Muscle of leg (tissue), 3 donors: ENCODE measurements at regions not wholly inside any gene's neighbourhood (a gene's known extent, or its start where the extent isn't known, plus 50 kb on each side); places are given as distances from the start of the nearest gene placed in this dataset.
"Not testable (repeated sequence)": the region's sequence is repeated elsewhere in the genome, so short reads cannot be mapped to it uniquely, and the experiment has no call there.

Experiments used
- DNase-seq: peaks from one replicate; pipeline ENCODE4 v3.0.0; 2013
- H3K27ac ChIP-seq: one replicate; pipeline ENCODE4 v1.5.1; 2013; ENCODE audit warnings: mild to moderate bottlenecking, low read length, control low read depth
- H3K27me3 ChIP-seq: one replicate; pipeline ENCODE4 v1.6.1; 2013; ENCODE audit warnings: low read length; ENCODE audit not compliant: control insufficient read depth, insufficient read depth
- H3K36me3 ChIP-seq: one replicate; pipeline ENCODE4 v1.6.1; 2013; ENCODE audit warnings: low read length; ENCODE audit not compliant: control insufficient read depth, insufficient read depth
- H3K4me1 ChIP-seq: one replicate; pipeline ENCODE4 v1.6.1; 2013; ENCODE audit warnings: low read length; ENCODE audit not compliant: control insufficient read depth, insufficient read depth
- H3K4me3 ChIP-seq: one replicate; pipeline ENCODE4 v1.5.1; 2013; ENCODE audit warnings: low read length, control low read depth
- H3K9me3 ChIP-seq: replicated peaks from 2 replicates; pipeline ENCODE4 v1.6.1; 2013; ENCODE audit warnings: low read depth, low read length; ENCODE audit not compliant: control insufficient read depth
- WGBS: methylation state at CpG from one replicate; pipeline ENCODE4 v1.1.5; 2013; ENCODE audit warnings: missing lambda C conversion rate; ENCODE audit not compliant: insufficient coverage; 5-methylcytosine and 5-hydroxymethylcytosine counted together

DNA sequence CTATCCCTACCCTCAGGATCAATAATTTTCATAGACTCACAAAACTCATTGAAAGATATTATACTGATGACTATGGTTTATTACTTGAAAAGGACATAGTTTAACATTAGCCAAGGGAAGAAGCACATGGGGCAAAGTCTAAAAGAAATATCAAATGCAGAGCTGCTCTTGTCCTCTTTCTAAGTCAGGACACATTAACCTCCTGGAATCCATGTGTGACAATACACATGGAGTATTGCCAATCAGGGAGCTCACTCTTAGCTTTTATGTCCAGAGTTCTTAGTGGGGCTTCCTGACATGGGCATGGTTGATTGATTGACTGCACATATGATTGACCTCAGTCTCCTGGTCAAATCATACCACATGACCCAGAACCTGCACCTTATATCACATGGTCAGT, 165.5 kb upstream of the COX7C start:
- no peaks in the 10 kb centered on the region for H3K36me3 ChIP-seq
- H3K27ac ChIP-seq = no peak overlapping the region
- DNase-seq = no peak
- H3K9me3 ChIP-seq = peaks cover 2% of the 10 kb centered on the region
- no peak overlapping the region for H3K4me3 ChIP-seq
- H3K27me3 ChIP-seq = no peaks in the 10 kb centered on the region
- H3K4me1 ChIP-seq = no peaks in the 10 kb centered on the region

DNA sequence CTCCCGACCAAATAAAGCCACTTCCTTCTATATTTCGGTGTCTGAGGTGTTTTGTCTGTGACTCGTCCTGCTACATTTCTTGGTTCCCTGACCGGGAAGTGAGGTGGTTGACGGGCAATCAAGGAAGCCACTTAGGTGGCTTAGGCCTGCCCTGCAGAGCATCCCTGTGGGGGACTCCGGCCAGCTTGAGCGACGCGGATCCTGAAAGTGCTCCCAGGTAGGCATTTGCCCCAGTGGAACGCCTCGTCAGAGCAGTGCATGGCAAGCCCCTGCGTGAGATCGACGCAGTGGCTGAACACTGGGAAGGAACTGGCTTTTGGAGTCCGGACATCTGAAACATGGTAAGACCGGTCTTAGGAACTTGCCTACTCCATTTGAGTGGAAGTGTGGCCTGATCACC, 157.2 kb upstream of the COX7C start:
- peaks cover 23% of the 10 kb centered on the region for H3K9me3 ChIP-seq
- no peak for DNase-seq
- H3K27me3 ChIP-seq = no peaks in the 10 kb centered on the region
- no peak overlapping the region for H3K27ac ChIP-seq
- H3K4me1 ChIP-seq = no peaks in the 10 kb centered on the region
- 89% methylated on average over 16 of the region's 16 CpGs for WGBS
- no peaks in the 10 kb centered on the region for H3K36me3 ChIP-seq
- no peak overlapping the region for H3K4me3 ChIP-seq

DNA sequence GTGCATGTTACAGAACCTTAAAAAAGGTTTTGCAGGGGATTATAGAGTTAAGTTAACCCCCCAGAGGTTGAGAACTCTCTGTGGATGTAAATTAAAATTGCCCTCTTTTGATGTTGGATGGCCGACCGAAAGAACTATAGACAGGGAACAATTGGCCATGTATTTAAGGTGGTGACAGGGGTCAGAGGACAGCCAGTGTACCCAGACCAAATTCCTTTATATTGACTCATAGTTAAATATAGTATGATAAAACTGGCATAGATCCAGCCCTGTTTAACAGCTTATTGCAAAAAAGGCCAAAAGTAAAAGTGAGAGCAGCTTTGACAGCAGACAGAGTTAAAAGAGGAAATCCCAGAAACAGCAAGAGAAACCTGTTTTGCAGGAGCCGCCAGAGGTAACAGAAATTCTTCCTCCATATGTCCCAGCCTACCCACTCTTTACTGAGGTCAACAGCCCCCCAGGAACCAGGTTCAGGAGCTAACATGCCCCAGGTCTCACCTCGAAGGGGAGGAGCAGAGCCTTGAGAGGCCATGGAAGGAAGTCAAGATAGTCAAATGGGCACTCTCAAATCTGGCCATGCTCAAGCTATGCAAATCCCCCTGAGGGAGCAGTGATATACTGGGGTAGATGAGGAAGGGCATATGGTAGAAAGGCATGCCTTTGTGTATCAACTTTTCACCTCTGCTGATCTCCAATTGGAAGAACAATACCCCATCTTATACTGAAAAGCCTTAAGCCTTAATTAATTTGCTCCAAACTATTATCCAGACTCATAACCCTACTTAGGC, 156.4 kb upstream of the COX7C start:
- no peak overlapping the region for H3K4me3 ChIP-seq
- no peak overlapping the region for H3K27ac ChIP-seq
- no peaks in the 10 kb centered on the region for H3K27me3 ChIP-seq
- H3K36me3 ChIP-seq = no peaks in the 10 kb centered on the region
- 17% methylated on average over 1 of the region's 4 CpGs for WGBS
- no peaks in the 10 kb centered on the region for H3K4me1 ChIP-seq
- peak; percentile 12 for DNase-seq
- peaks cover 27% of the 10 kb centered on the region for H3K9me3 ChIP-seq

DNA sequence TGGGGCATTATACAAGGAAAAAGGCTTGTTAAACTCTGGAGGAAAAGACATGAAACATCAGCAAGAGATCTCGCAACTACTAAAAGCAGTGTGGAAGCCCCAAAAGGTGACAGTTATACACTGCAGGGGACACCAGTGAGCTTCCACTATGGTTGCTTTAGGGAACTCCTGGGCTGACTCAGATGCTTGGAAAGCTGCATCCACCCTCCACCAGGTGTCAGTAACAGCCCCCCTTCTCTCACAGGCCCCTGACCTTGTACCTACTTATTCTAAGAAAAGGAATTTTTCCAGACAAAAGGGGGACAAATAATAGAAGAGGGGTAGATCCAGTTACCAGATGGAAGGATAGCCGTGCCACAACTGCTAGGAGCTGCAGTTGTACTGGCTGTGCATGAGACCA, 154.4 kb upstream of the COX7C start:
- Histone ChIP-seq H3K36me3 (no peaks in the 10 kb centered on the region), H3K9me3 (peaks cover 23% of the 10 kb centered on the region), H3K4me1 (no peaks in the 10 kb centered on the region), H3K27ac (no peak overlapping the region), H3K4me3 (no peak overlapping the region), H3K27me3 (no peaks in the 10 kb centered on the region)
- 67% methylated on average over 1 of the region's 2 CpGs for WGBS
- no peak for DNase-seq

DNA sequence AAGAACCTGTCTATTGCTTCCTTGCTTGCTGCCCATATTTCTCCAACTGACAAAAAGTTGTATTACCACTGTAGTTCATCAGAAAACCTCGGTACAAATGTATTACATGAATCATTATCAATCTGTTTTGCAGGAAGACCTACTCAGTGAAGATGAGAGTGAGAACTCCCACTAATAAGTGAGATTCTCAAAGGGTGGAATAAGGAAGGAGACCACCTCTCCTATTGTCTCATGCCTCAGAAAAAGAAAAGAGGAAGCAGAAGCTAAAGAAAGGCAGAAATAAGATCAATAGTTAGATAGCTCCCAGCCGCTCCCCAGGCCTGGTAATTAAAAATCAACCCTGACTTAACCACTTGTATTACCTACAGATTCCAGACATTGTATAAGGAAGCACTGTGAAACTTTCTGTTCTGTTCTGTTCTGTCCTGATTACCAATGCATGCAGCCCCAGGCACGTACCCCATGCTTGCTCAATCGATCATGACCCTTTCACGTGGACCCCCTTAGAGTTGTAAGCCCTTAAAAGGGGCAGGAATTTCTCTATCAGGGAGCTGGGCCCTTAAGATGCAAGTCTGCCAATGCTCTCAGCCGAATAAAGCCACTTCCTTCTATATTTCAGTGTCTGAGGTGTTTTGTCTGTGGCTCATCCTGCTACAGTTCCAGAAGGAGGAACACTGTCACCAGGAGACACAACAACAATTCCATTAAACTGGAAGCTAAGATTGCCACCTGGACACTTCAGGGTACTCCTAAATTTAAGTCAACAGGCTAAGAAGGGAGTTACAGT, 152.5 kb upstream of the COX7C start:
- no peak overlapping the region for H3K27ac ChIP-seq
- H3K4me1 ChIP-seq = no peaks in the 10 kb centered on the region
- no peak overlapping the region for H3K4me3 ChIP-seq
- 83% methylated on average over 3 of the region's 6 CpGs for WGBS
- DNase-seq = no peak
- no peaks in the 10 kb centered on the region for H3K36me3 ChIP-seq
- H3K27me3 ChIP-seq = no peaks in the 10 kb centered on the region
- peaks cover 23% of the 10 kb centered on the region for H3K9me3 ChIP-seq

DNA sequence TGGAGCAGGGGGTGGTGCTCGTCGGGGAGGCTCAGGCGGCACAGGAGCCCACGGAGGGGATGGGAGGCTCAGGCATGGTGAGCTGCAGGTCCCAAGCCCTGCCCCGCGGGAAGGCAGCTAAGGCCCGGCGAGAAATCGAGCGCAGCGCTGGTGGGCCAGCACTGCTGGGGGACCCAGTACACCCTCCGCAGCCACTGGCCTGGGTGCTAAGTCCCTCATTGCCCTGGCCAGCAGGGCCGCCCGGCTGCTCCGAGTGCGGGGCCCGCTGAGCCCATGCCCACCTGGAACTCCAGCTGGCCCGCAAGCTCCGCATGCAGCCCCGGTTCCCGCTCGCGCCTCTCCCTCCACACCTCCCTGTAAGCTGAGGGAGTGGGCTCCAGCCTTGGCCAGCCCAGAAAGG, 151.0 kb upstream of the COX7C start:
- DNase-seq, H3K4me1 ChIP-seq, H3K36me3 ChIP-seq, H3K4me3 ChIP-seq, H3K27ac ChIP-seq, H3K27me3 ChIP-seq: not testable (repeated sequence)
- WGBS = 97% methylated on average over 13 of the region's 23 CpGs
- peaks cover 23% of the 10 kb centered on the region for H3K9me3 ChIP-seq

DNA sequence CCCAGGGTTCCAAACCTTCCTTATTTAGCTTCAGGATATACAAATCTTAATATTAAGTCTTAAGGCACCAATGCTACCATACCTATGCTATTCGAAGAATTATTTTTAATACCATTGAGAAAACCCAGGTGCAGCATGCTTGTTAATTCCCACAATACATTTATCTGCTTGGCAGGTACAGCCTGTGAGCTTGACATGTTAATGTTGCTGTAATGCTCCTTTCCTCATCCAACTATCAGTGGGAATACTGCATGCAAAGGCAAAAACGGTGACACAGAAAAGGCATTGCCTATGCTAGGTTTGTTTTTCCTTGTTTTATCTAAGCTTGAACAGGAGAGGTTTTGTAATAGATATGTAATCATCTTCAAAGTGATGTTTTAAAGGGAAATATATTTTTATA, 135.7 kb upstream of the COX7C start:
- no peaks in the 10 kb centered on the region for H3K9me3 ChIP-seq
- no peaks in the 10 kb centered on the region for H3K27me3 ChIP-seq
- WGBS = no CpG with 5 or more reads among the region's 2 CpGs
- H3K27ac ChIP-seq = no peak overlapping the region
- H3K4me1 ChIP-seq = no peaks in the 10 kb centered on the region
- H3K36me3 ChIP-seq = no peaks in the 10 kb centered on the region
- DNase-seq = no peak
- no peak overlapping the region for H3K4me3 ChIP-seq

DNA sequence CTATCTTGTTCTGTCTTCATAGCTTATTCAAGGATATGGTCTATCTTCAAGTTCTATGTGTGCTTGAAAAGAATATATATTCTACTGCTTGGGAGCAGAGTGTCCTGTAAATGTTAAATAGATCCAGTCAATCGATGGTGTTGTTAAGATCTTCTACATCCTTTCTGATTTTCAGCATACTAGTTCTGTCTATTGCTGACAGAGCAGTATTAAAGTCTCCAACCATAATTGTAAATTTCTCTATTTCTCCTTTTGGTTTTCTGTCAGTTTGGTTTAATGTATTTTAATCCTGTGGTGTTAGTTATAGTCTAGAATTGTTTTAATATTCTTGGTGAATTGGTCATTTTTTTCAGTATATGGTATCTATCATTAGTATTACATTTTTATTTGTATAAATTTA, 124.0 kb upstream of the COX7C start:
- WGBS = no CpG with 5 or more reads among the region's 1 CpG
- H3K4me1 ChIP-seq = no peaks in the 10 kb centered on the region
- H3K4me3 ChIP-seq = no peak overlapping the region
- H3K27me3 ChIP-seq = no peaks in the 10 kb centered on the region
- DNase-seq = no peak
- no peaks in the 10 kb centered on the region for H3K36me3 ChIP-seq
- H3K9me3 ChIP-seq = no peaks in the 10 kb centered on the region
- H3K27ac ChIP-seq = no peak overlapping the region

DNA sequence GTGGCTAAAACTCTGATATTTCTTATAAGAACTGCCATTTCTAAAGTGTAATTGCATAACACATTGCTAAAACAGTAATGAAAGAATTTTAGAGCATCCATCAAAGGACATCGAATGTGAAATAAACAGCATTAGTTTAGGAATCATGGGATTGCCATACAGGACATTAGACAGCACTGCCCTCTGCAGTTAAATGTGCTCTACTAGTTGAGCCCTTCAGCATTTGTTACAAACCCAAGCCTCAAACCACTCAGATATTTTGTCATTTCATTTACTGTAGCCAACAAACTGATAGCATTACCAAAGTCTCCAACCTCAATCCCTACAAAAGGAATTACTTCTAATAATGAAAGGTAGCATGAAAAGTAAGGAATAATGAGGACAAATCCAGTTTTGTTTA, 116.8 kb upstream of the COX7C start:
- Histone ChIP-seq H3K9me3 (no peaks in the 10 kb centered on the region), H3K27ac (no peak overlapping the region), H3K4me1 (no peaks in the 10 kb centered on the region), H3K36me3 (no peaks in the 10 kb centered on the region), H3K27me3 (no peaks in the 10 kb centered on the region), H3K4me3 (no peak overlapping the region)
- peak; percentile 8 for DNase-seq
- WGBS = 67% methylated on average over 1 of the region's 1 CpG

DNA sequence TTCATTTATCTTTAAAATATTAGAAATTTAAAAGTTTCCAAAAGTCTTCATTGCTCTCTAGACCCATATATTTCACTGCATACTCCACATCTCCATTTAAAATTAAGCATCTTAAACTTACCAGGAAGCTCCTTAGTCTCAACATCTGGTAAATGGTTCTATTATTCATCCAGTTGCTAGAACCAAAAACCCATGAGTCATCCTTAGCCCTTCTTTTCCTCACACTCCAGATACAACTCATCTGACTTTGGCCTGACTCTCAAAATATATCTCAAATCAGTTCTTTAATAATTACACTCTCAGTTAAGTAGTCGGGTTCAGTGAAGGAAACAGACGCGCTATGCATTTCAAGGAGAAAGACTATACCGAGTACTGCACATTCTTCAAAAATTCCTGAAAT, 110.2 kb upstream of the COX7C start:
- Histone ChIP-seq H3K4me1 (no peaks in the 10 kb centered on the region), H3K27me3 (no peaks in the 10 kb centered on the region), H3K36me3 (no peaks in the 10 kb centered on the region), H3K9me3 (no peaks in the 10 kb centered on the region), H3K27ac (no peak overlapping the region), H3K4me3 (no peak overlapping the region)
- 86% methylated on average over 4 of the region's 4 CpGs for WGBS
- DNase-seq = no peak
